Mucosa of stomach (tissue), 1 donor: ENCODE measurements at regions not wholly inside any gene's neighbourhood (a gene's known extent, or its start where the extent isn't known, plus 50 kb on each side); places are given as distances from the start of the nearest gene placed in this dataset.
"Not testable (repeated sequence)": the region's sequence is repeated elsewhere in the genome, so short reads cannot be mapped to it uniquely, and the experiment has no call there.

Experiments
- H3K27me3 ChIP-seq: one replicate; pipeline ENCODE4 v1.7.0; 2013; ENCODE audit warnings: mild to moderate bottlenecking, low read length; ENCODE audit not compliant: control insufficient read depth, insufficient read depth
- H3K36me3 ChIP-seq: one replicate; pipeline ENCODE4 v1.7.0; 2013; ENCODE audit warnings: low read length; ENCODE audit not compliant: control insufficient read depth, insufficient read depth
- H3K4me1 ChIP-seq: one replicate; pipeline ENCODE4 v1.7.0; 2013; ENCODE audit warnings: mild to moderate bottlenecking, low read length; ENCODE audit not compliant: control insufficient read depth, insufficient read depth
- H3K4me3 ChIP-seq: one replicate; pipeline ENCODE4 v1.7.0; 2013; ENCODE audit warnings: low read length
- H3K9ac ChIP-seq: one replicate; pipeline ENCODE4 v1.7.0; 2013; ENCODE audit warnings: mild to moderate bottlenecking, low read length, moderate library complexity
- H3K9me3 ChIP-seq: one replicate; pipeline ENCODE4 v1.7.0; 2013; ENCODE audit warnings: mild to moderate bottlenecking, low read length, moderate library complexity; ENCODE audit not compliant: control insufficient read depth
- donor health status: Pancreatic carcinoma.

- Histone ChIP-seq H3K9ac (no peak overlapping the region), H3K4me1 (no peaks in the 10 kb centered on the region), H3K9me3 (no peaks in the 10 kb centered on the region), H3K36me3 (no peaks in the 10 kb centered on the region), H3K27me3 (no peaks in the 10 kb centered on the region), H3K4me3 (no peak overlapping the region)
Measured at GRCh38 chr9:31868830-31869229, 515.6 kb upstream of the ACO1 start.

- H3K9me3 ChIP-seq, result no peaks in the 10 kb centered on the region
- H3K9ac ChIP-seq, result no peak overlapping the region
- H3K4me3 ChIP-seq, result no peak overlapping the region
- H3K36me3 ChIP-seq, result no peaks in the 10 kb centered on the region
- H3K27me3 ChIP-seq, result no peaks in the 10 kb centered on the region
- H3K4me1 ChIP-seq, result no peaks in the 10 kb centered on the region
Measured at GRCh38 chr9:31870276-31870675, 514.2 kb upstream of the ACO1 start.

GRCh38 chr9:31873722-31874121 lies 510.7 kb upstream of the ACO1 start:
- no peaks in the 10 kb centered on the region for H3K9me3 ChIP-seq
- H3K4me1 ChIP-seq, result no peaks in the 10 kb centered on the region
- no peak overlapping the region for H3K9ac ChIP-seq
- H3K27me3 ChIP-seq, result no peaks in the 10 kb centered on the region
- H3K4me3 ChIP-seq, result no peak overlapping the region
- H3K36me3 ChIP-seq, result no peaks in the 10 kb centered on the region

GRCh38 chr9:31894008-31894407 lies 490.4 kb upstream of the ACO1 start:
- Histone ChIP-seq H3K4me3 (no peak overlapping the region), H3K9me3 (no peaks in the 10 kb centered on the region), H3K4me1 (no peaks in the 10 kb centered on the region), H3K27me3 (no peaks in the 10 kb centered on the region), H3K9ac (no peak overlapping the region), H3K36me3 (no peaks in the 10 kb centered on the region)

GRCh38 chr9:31908158-31908890 lies 476.1 kb upstream of the ACO1 start:
- no peak overlapping the region for H3K4me3 ChIP-seq
- H3K9ac ChIP-seq, result no peak overlapping the region
- no peaks in the 10 kb centered on the region for H3K9me3 ChIP-seq
- H3K4me1 ChIP-seq, result no peaks in the 10 kb centered on the region
- H3K36me3 ChIP-seq, result no peaks in the 10 kb centered on the region
- no peaks in the 10 kb centered on the region for H3K27me3 ChIP-seq

GRCh38 chr9:31908891-31909480 lies 475.5 kb upstream of the ACO1 start:
- Histone ChIP-seq H3K36me3 (no peaks in the 10 kb centered on the region), H3K4me1 (no peaks in the 10 kb centered on the region), H3K4me3 (no peak overlapping the region), H3K9me3 (no peaks in the 10 kb centered on the region), H3K27me3 (no peaks in the 10 kb centered on the region), H3K9ac (no peak overlapping the region)

- H3K27me3 ChIP-seq, result no peaks in the 10 kb centered on the region
- H3K4me1 ChIP-seq, result no peaks in the 10 kb centered on the region
- no peaks in the 10 kb centered on the region for H3K9me3 ChIP-seq
- no peak overlapping the region for H3K4me3 ChIP-seq
- H3K36me3 ChIP-seq, result no peaks in the 10 kb centered on the region
- no peak overlapping the region for H3K9ac ChIP-seq
Measured at GRCh38 chr9:31912636-31913035, 471.8 kb upstream of the ACO1 start.

GRCh38 chr9:31916591-31917241 lies 467.7 kb upstream of the ACO1 start:
- H3K27me3 ChIP-seq, result no peaks in the 10 kb centered on the region
- no peak overlapping the region for H3K9ac ChIP-seq
- H3K36me3 ChIP-seq, result no peaks in the 10 kb centered on the region
- no peak overlapping the region for H3K4me3 ChIP-seq
- H3K9me3 ChIP-seq, result no peaks in the 10 kb centered on the region
- H3K4me1 ChIP-seq, result no peaks in the 10 kb centered on the region

GRCh38 chr9:31937737-31938136 lies 446.7 kb upstream of the ACO1 start:
- not testable (repeated sequence) for H3K4me1 ChIP-seq, H3K36me3 ChIP-seq, H3K4me3 ChIP-seq, H3K9me3 ChIP-seq, H3K27me3 ChIP-seq, H3K9ac ChIP-seq

- Histone ChIP-seq H3K4me1 (no peaks in the 10 kb centered on the region), H3K9ac (no peak overlapping the region), H3K36me3 (no peaks in the 10 kb centered on the region), H3K9me3 (no peaks in the 10 kb centered on the region), H3K4me3 (no peak overlapping the region), H3K27me3 (no peaks in the 10 kb centered on the region)
Measured at GRCh38 chr9:31950756-31951155, 433.7 kb upstream of the ACO1 start.

GRCh38 chr9:31958572-31958971 lies 425.9 kb upstream of the ACO1 start:
- H3K9ac ChIP-seq, result no peak overlapping the region
- H3K4me3 ChIP-seq, result no peak overlapping the region
- H3K27me3 ChIP-seq, result no peaks in the 10 kb centered on the region
- H3K36me3 ChIP-seq, result no peaks in the 10 kb centered on the region
- H3K9me3 ChIP-seq, result no peaks in the 10 kb centered on the region
- no peaks in the 10 kb centered on the region for H3K4me1 ChIP-seq

- no peaks in the 10 kb centered on the region for H3K36me3 ChIP-seq
- no peak overlapping the region for H3K4me3 ChIP-seq
- H3K4me1 ChIP-seq, result no peaks in the 10 kb centered on the region
- no peaks in the 10 kb centered on the region for H3K27me3 ChIP-seq
- no peak overlapping the region for H3K9ac ChIP-seq
- no peaks in the 10 kb centered on the region for H3K9me3 ChIP-seq
Measured at GRCh38 chr9:31969552-31969951, 414.9 kb upstream of the ACO1 start.
